Breast epithelium (tissue), 3 donors: ENCODE measurements at regions not wholly inside any gene's neighbourhood (a gene's known extent, or its start where the extent isn't known, plus 50 kb on each side); places are given as distances from the start of the nearest gene placed in this dataset.

Experiments
- POLR2A ChIP-seq: fragments of 450-650 bp; IDR thresholded peaks from one replicate; pipeline ENCODE4 v1.6.1; 2016; ENCODE audit warnings: antibody characterized with exemption, mild to moderate bottlenecking, moderate library complexity
- TF ChIP-seq, protein P1 (sequence below), 3 donors: fragments of 450-650 bp; IDR thresholded peaks; one replicate each; pipeline ENCODE4 v1.5.1; 2016 to 2017; ENCODE audit warnings: antibody characterized with exemption in 3 of 3, mild to moderate bottlenecking in 3 of 3, moderate library complexity in 3 of 3

GRCh38 chr2:8361930-8362329, 319.9 kb upstream of the ID2 start:
- TF ChIP-seq, protein P1, sequence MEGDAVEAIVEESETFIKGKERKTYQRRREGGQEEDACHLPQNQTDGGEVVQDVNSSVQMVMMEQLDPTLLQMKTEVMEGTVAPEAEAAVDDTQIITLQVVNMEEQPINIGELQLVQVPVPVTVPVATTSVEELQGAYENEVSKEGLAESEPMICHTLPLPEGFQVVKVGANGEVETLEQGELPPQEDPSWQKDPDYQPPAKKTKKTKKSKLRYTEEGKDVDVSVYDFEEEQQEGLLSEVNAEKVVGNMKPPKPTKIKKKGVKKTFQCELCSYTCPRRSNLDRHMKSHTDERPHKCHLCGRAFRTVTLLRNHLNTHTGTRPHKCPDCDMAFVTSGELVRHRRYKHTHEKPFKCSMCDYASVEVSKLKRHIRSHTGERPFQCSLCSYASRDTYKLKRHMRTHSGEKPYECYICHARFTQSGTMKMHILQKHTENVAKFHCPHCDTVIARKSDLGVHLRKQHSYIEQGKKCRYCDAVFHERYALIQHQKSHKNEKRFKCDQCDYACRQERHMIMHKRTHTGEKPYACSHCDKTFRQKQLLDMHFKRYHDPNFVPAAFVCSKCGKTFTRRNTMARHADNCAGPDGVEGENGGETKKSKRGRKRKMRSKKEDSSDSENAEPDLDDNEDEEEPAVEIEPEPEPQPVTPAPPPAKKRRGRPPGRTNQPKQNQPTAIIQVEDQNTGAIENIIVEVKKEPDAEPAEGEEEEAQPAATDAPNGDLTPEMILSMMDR (IDR thresholded peaks at IDR 0.05), result no peak
- TF ChIP-seq POLR2A, result no peak
